ENCODE measurements at regions not wholly inside any gene's neighbourhood (a gene's known extent, or its start where the extent isn't known, plus 50 kb on each side); places are given as distances from the start of the nearest gene placed in this dataset.

- H3K27me3 ChIP-seq (ENCODE audit: control insufficient read depth, insufficient read depth, low read length), result peaks cover 3% of the 10 kb centered on the region
- no peak for DNase-seq (ENCODE audit: low read depth)
- TF ChIP-seq CTCF (IDR thresholded peaks at IDR 0.05; ENCODE audit: insufficient read depth, low read length, poor library complexity, severe bottlenecking), result no peak
- H3K4me3 ChIP-seq (ENCODE audit: low read depth, low read length), result no peak overlapping the region
- H3K36me3 ChIP-seq (ENCODE audit: control insufficient read depth, insufficient read depth, low read length), result no peaks in the 10 kb centered on the region
Observed at GRCh38 chrX:45783002-45783401, 582.3 kb upstream of the DIPK2B start.

- peak; percentile 49 for TF ChIP-seq CTCF (IDR thresholded peaks at IDR 0.05; ENCODE audit: insufficient read depth, low read length, poor library complexity, severe bottlenecking)
- no peak for DNase-seq (ENCODE audit: low read depth)
- H3K27me3 ChIP-seq (ENCODE audit: control insufficient read depth, insufficient read depth, low read length), result peaks cover 3% of the 10 kb centered on the region
- no peaks in the 10 kb centered on the region for H3K36me3 ChIP-seq (ENCODE audit: control insufficient read depth, insufficient read depth, low read length)
- H3K4me3 ChIP-seq (ENCODE audit: low read depth, low read length), result no peak overlapping the region
Observed at GRCh38 chrX:45781901-45782553, 581.4 kb upstream of the DIPK2B start.

- DNase-seq (ENCODE audit: low read depth), result no peak
- H3K27me3 ChIP-seq (ENCODE audit: control insufficient read depth, insufficient read depth, low read length), result peaks cover 3% of the 10 kb centered on the region
- TF ChIP-seq CTCF (IDR thresholded peaks at IDR 0.05; ENCODE audit: insufficient read depth, low read length, poor library complexity, severe bottlenecking), result no peak
- H3K36me3 ChIP-seq (ENCODE audit: control insufficient read depth, insufficient read depth, low read length), result no peaks in the 10 kb centered on the region
- no peak overlapping the region for H3K4me3 ChIP-seq (ENCODE audit: low read depth, low read length)
Observed at GRCh38 chrX:45778616-45779015, 577.9 kb upstream of the DIPK2B start.

- TF ChIP-seq CTCF (IDR thresholded peaks at IDR 0.05; ENCODE audit: insufficient read depth, low read length, poor library complexity, severe bottlenecking), result no peak
- Histone ChIP-seq H3K36me3 (ENCODE audit: control insufficient read depth, insufficient read depth, low read length) (no peaks in the 10 kb centered on the region), H3K27me3 (ENCODE audit: control insufficient read depth, insufficient read depth, low read length) (no peaks in the 10 kb centered on the region), H3K4me3 (ENCODE audit: low read depth, low read length) (no peak overlapping the region)
- DNase-seq (ENCODE audit: low read depth), result no peak
Observed at GRCh38 chrX:45777366-45777765, 576.7 kb upstream of the DIPK2B start.

- no peaks in the 10 kb centered on the region for H3K27me3 ChIP-seq (ENCODE audit: control insufficient read depth, insufficient read depth, low read length)
- H3K4me3 ChIP-seq (ENCODE audit: low read depth, low read length), result no peak overlapping the region
- TF ChIP-seq CTCF (IDR thresholded peaks at IDR 0.05; ENCODE audit: insufficient read depth, low read length, poor library complexity, severe bottlenecking), result no peak
- no peak for DNase-seq (ENCODE audit: low read depth)
- H3K36me3 ChIP-seq (ENCODE audit: control insufficient read depth, insufficient read depth, low read length), result no peaks in the 10 kb centered on the region
Observed at GRCh38 chrX:45775468-45775867, 574.8 kb upstream of the DIPK2B start.

- Histone ChIP-seq H3K36me3 (ENCODE audit: control insufficient read depth, insufficient read depth, low read length) (no peaks in the 10 kb centered on the region), H3K27me3 (ENCODE audit: control insufficient read depth, insufficient read depth, low read length) (no peaks in the 10 kb centered on the region), H3K4me3 (ENCODE audit: low read depth, low read length) (no peak overlapping the region)
- no peak for TF ChIP-seq CTCF (IDR thresholded peaks at IDR 0.05; ENCODE audit: insufficient read depth, low read length, poor library complexity, severe bottlenecking)
- no peak for DNase-seq (ENCODE audit: low read depth)
Observed at GRCh38 chrX:45774961-45775360, 574.3 kb upstream of the DIPK2B start.

All from kidney epithelial cell (primary cell).